ENCODE measurements at regions not wholly inside any gene's neighbourhood (a gene's known extent, or its start where the extent isn't known, plus 50 kb on each side); places are given as distances from the start of the nearest gene placed in this dataset.
A peak's percentile ranks its signal among the peaks of the same experiment; 100 is the strongest.

DNA sequence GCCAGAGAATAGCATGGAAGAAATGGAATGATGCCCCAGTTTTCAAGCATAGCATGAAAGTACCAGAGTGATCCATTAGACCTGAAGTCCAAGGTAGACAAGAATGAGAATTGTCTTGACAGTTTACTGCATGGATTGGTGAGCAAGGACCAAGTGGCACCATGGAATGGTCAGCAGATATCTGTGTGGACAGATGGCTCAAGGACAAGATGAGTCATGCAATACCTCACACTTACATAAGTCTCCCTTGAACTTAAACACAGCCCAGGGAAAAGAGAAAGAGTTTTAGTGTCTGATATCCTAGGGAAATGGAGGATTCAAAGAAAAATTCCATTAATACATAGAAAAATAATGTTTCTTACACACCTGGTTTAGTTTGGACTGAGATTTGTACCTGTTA is 195.2 kb downstream of the MRPL39 start:
- H2AK5ac ChIP-seq (ENCODE audit: low read depth, low read length), result no peak overlapping the region
- ChIA-PET CTCF (no interaction called here), POLR2A (ENCODE audit: unreplicated experiment) (no interaction called here)
- TF ChIP-seq, protein P1, sequence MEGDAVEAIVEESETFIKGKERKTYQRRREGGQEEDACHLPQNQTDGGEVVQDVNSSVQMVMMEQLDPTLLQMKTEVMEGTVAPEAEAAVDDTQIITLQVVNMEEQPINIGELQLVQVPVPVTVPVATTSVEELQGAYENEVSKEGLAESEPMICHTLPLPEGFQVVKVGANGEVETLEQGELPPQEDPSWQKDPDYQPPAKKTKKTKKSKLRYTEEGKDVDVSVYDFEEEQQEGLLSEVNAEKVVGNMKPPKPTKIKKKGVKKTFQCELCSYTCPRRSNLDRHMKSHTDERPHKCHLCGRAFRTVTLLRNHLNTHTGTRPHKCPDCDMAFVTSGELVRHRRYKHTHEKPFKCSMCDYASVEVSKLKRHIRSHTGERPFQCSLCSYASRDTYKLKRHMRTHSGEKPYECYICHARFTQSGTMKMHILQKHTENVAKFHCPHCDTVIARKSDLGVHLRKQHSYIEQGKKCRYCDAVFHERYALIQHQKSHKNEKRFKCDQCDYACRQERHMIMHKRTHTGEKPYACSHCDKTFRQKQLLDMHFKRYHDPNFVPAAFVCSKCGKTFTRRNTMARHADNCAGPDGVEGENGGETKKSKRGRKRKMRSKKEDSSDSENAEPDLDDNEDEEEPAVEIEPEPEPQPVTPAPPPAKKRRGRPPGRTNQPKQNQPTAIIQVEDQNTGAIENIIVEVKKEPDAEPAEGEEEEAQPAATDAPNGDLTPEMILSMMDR (conservative IDR thresholded peaks at IDR 0.05; ENCODE audit: low read depth, low read length), result no peak
- TF ChIP-seq MAZ (IDR thresholded peaks at IDR 0.05; ENCODE audit: borderline replicate concordance, low read depth, low read length) (no peak), RFX5 (IDR thresholded peaks at IDR 0.05; ENCODE audit: low read depth, low read length) (no peak), POLR2A (IDR thresholded peaks at IDR 0.05; ENCODE audit: low read depth, low read length) (no peak), MXI1 (IDR thresholded peaks at IDR 0.05; ENCODE audit: borderline replicate concordance, low read depth, low read length) (no peak), NFE2L2 (IDR thresholded peaks at IDR 0.05; ENCODE audit: low read depth, low read length) (no peak), MAFK (IDR thresholded peaks at IDR 0.05; ENCODE audit: low read depth, low read length) (no peak), CEBPB (IDR thresholded peaks at IDR 0.05; ENCODE audit: low read depth, low read length) (no peak), SMC3 (IDR thresholded peaks at IDR 0.05; ENCODE audit: low read depth, low read length) (no peak), RAD21 (IDR thresholded peaks at IDR 0.05; ENCODE audit: low read length) (no peak), BHLHE40 (IDR thresholded peaks at IDR 0.05; ENCODE audit: low read depth, low read length) (no peak), FOS (IDR thresholded peaks at IDR 0.05; ENCODE audit: low read depth, low read length) (no peak), CHD1 (IDR thresholded peaks at IDR 0.05; ENCODE audit: low read depth, low read length) (no peak), RCOR1 (IDR thresholded peaks at IDR 0.05; ENCODE audit: insufficient replicate concordance, low read length) (no peak)
- TF ChIP-seq, protein P2, sequence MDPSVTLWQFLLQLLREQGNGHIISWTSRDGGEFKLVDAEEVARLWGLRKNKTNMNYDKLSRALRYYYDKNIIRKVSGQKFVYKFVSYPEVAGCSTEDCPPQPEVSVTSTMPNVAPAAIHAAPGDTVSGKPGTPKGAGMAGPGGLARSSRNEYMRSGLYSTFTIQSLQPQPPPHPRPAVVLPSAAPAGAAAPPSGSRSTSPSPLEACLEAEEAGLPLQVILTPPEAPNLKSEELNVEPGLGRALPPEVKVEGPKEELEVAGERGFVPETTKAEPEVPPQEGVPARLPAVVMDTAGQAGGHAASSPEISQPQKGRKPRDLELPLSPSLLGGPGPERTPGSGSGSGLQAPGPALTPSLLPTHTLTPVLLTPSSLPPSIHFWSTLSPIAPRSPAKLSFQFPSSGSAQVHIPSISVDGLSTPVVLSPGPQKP (IDR thresholded peaks at IDR 0.05; ENCODE audit: borderline replicate concordance, low read depth, low read length), result no peak
- TF ChIP-seq, protein P3, sequence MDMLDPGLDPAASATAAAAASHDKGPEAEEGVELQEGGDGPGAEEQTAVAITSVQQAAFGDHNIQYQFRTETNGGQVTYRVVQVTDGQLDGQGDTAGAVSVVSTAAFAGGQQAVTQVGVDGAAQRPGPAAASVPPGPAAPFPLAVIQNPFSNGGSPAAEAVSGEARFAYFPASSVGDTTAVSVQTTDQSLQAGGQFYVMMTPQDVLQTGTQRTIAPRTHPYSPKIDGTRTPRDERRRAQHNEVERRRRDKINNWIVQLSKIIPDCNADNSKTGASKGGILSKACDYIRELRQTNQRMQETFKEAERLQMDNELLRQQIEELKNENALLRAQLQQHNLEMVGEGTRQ (IDR thresholded peaks at IDR 0.05; ENCODE audit: low read depth, low read length), result no peak
- no peak overlapping the region for H2AFZ ChIP-seq (replicated peaks; ENCODE audit: low read length, poor library complexity)
- H4K8ac ChIP-seq (ENCODE audit: low read depth in 2 of 2, low read length in 2 of 2), result no peak overlapping the region
- DNase-seq (peak; percentile 15), ATAC-seq (ENCODE audit: low read depth) (no peak; the same call in 1 of the 2 replicates)
- in situ Hi-C loops (cut with MboI; ENCODE audit: low sequenced_read_pairs) (no loop called here), dilution Hi-C loops (cut with HindIII; ENCODE audit: low sequenced_read_pairs, unreplicated experiment) (no loop called here), intact Hi-C loops (cut with micrococcal nuclease) (no loop called here)
- H4K20me1 ChIP-seq (ENCODE audit: insufficient read depth, low read length), result no peaks in the 10 kb centered on the region
- no TSS peak for BruUV-seq (replicated peaks)
- no peak overlapping the region for H3K4me3 ChIP-seq (ENCODE audit: insufficient read depth, low read depth, low read length)
- no peak overlapping the region for H3K56ac ChIP-seq (ENCODE audit: extremely low read depth, insufficient read depth, low read length)
- H3K36me3 ChIP-seq (ENCODE audit: control insufficient read depth, insufficient read depth, low read length), result no peaks in the 10 kb centered on the region
- no peak overlapping the region for H3K23ac ChIP-seq (ENCODE audit: low read depth, low read length)
- no peak overlapping the region for H3K18ac ChIP-seq (ENCODE audit: low read depth, low read length)
- H2BK5ac ChIP-seq (ENCODE audit: low read depth, low read length, poor library complexity, severe bottlenecking), result no peak overlapping the region
- H3K27ac ChIP-seq (ENCODE audit: insufficient read depth, low read length), result no peak overlapping the region
- no peak overlapping the region for H2BK15ac ChIP-seq (ENCODE audit: low read depth, low read length)
- no peak overlapping the region for H3K4ac ChIP-seq (ENCODE audit: low read depth, low read length)
- no peak overlapping the region for H3K14ac ChIP-seq (replicated peaks; ENCODE audit: low read depth, low read length)
- H4K91ac ChIP-seq (ENCODE audit: insufficient read depth, low read depth, low read length), result no peak overlapping the region
- no peaks in the 10 kb centered on the region for H3K4me1 ChIP-seq (ENCODE audit: control insufficient read depth, insufficient read depth, low read length)
- H3K4me2 ChIP-seq (ENCODE audit: low read depth, low read length), result no peak overlapping the region
- no peak overlapping the region for H2BK20ac ChIP-seq (ENCODE audit: low read depth, low read length)
- H2BK120ac ChIP-seq (ENCODE audit: low read depth, low read length), result no peak overlapping the region
- H4K5ac ChIP-seq (ENCODE audit: low read depth, low read length), result no peak overlapping the region
- H3K79me1 ChIP-seq (ENCODE audit: low read depth in 1 of 2, low read length in 2 of 2), result no peaks in the 10 kb centered on the region
- no peak overlapping the region for H2AK9ac ChIP-seq (replicated peaks; ENCODE audit: low read depth, low read length, poor library complexity)
- H3K9me3 ChIP-seq (ENCODE audit: control insufficient read depth, insufficient read depth, low read length), result no peaks in the 10 kb centered on the region; the same call in none of the 2 replicates
- H3K9ac ChIP-seq (ENCODE audit: low read depth, low read length), result no peak overlapping the region
- H3K9me1 ChIP-seq (ENCODE audit: insufficient read depth, low read length), result no peaks in the 10 kb centered on the region
- no peaks in the 10 kb centered on the region for H3K27me3 ChIP-seq (ENCODE audit: control insufficient read depth, insufficient read depth, low read length)

Measured in IMR-90 (cell line).